ENCODE measurements at regions not wholly inside any gene's neighbourhood (a gene's known extent, or its start where the extent isn't known, plus 50 kb on each side); places are given as distances from the start of the nearest gene placed in this dataset.

GRCh38 chr20:22501034-22501433, 83.3 kb downstream of the FOXA2 start:
- Histone ChIP-seq H3K9ac (ENCODE audit: control insufficient read depth, extremely low read depth, insufficient read depth, low read length) (no peak overlapping the region), H3K4me1 (ENCODE audit: control insufficient read depth, extremely low read depth, insufficient read depth, low read length) (no peaks in the 10 kb centered on the region), H3K4me3 (ENCODE audit: control insufficient read depth in 2 of 3, extremely low read depth in 1 of 3, insufficient read depth in 2 of 3, low read depth in 1 of 3, low read length in 3 of 3) (no peak overlapping the region), H3K27me3 (ENCODE audit: control insufficient read depth, extremely low read depth, insufficient read depth, low read length) (no peaks in the 10 kb centered on the region), H3K4me2 (ENCODE audit: control insufficient read depth, extremely low read depth, insufficient read depth, low read depth, low read length) (no peak overlapping the region), H2AFZ (ENCODE audit: control insufficient read depth, low read length) (no peak overlapping the region), H3K36me3 (ENCODE audit: control insufficient read depth in 2 of 2, extremely low read depth in 1 of 2, insufficient read depth in 2 of 2, low read length in 2 of 2) (no peaks in the 10 kb centered on the region), H3K9me1 (ENCODE audit: control insufficient read depth, extremely low read depth, insufficient read depth, low read length) (no peaks in the 10 kb centered on the region), H3K79me2 (ENCODE audit: control insufficient read depth, insufficient read depth, low read length) (no peaks in the 10 kb centered on the region), H3K9me3 (ENCODE audit: control insufficient read depth, low read depth, low read length) (no peaks in the 10 kb centered on the region), H4K20me1 (ENCODE audit: control insufficient read depth, extremely low read depth, insufficient read depth, low read length) (no peaks in the 10 kb centered on the region), H3K27ac (ENCODE audit: control insufficient read depth, insufficient read depth, low read length) (no peak overlapping the region)
- dilution Hi-C loops (cut with MboI; ENCODE audit: extremely low pct_ligation_motif_present, low sequenced_read_pairs), result no loop called here
- DNase-seq (ENCODE audit: low read depth, low spot score) (no peak), FAIRE-seq (no peak)
- TF ChIP-seq EZH2 (IDR thresholded peaks at IDR 0.05; ENCODE audit: low read length), result no peak
- TF ChIP-seq CTCF (optimal IDR thresholded peaks at IDR 0.05 in 1 of 3, IDR thresholded peaks at IDR 0.05 in 1 of 3, conservative IDR thresholded peaks at IDR 0.05 in 1 of 3; ENCODE audit: extremely low read depth in 1 of 3, insufficient read depth in 2 of 3, low read length in 3 of 3), result no peak

- FAIRE-seq (no peak), DNase-seq (ENCODE audit: low read depth, low spot score) (no peak)
- Histone ChIP-seq H3K9me3 (ENCODE audit: control insufficient read depth, low read depth, low read length) (no peaks in the 10 kb centered on the region), H3K9me1 (ENCODE audit: control insufficient read depth, extremely low read depth, insufficient read depth, low read length) (no peaks in the 10 kb centered on the region), H3K4me1 (ENCODE audit: control insufficient read depth, extremely low read depth, insufficient read depth, low read length) (no peaks in the 10 kb centered on the region), H3K27me3 (ENCODE audit: control insufficient read depth, extremely low read depth, insufficient read depth, low read length) (no peaks in the 10 kb centered on the region), H3K4me2 (ENCODE audit: control insufficient read depth, extremely low read depth, insufficient read depth, low read depth, low read length) (no peak overlapping the region), H3K4me3 (ENCODE audit: control insufficient read depth in 2 of 3, extremely low read depth in 1 of 3, insufficient read depth in 2 of 3, low read depth in 1 of 3, low read length in 3 of 3) (no peak overlapping the region), H3K9ac (ENCODE audit: control insufficient read depth, extremely low read depth, insufficient read depth, low read length) (no peak overlapping the region), H2AFZ (ENCODE audit: control insufficient read depth, low read length) (no peak overlapping the region), H3K27ac (ENCODE audit: control insufficient read depth, insufficient read depth, low read length) (no peak overlapping the region), H4K20me1 (ENCODE audit: control insufficient read depth, extremely low read depth, insufficient read depth, low read length) (no peaks in the 10 kb centered on the region), H3K79me2 (ENCODE audit: control insufficient read depth, insufficient read depth, low read length) (no peaks in the 10 kb centered on the region), H3K36me3 (ENCODE audit: control insufficient read depth in 2 of 2, extremely low read depth in 1 of 2, insufficient read depth in 2 of 2, low read length in 2 of 2) (no peaks in the 10 kb centered on the region)
- TF ChIP-seq CTCF (optimal IDR thresholded peaks at IDR 0.05 in 1 of 3, IDR thresholded peaks at IDR 0.05 in 1 of 3, conservative IDR thresholded peaks at IDR 0.05 in 1 of 3; ENCODE audit: extremely low read depth in 1 of 3, insufficient read depth in 2 of 3, low read length in 3 of 3) (no peak), EZH2 (IDR thresholded peaks at IDR 0.05; ENCODE audit: low read length) (no peak)
- dilution Hi-C loops (cut with MboI; ENCODE audit: extremely low pct_ligation_motif_present, low sequenced_read_pairs), result no loop called here
These were observed 84.7 kb downstream of the FOXA2 start for GRCh38 chr20:22499515-22500166.
